ENCODE measurements at regions not wholly inside any gene's neighbourhood (a gene's known extent, or its start where the extent isn't known, plus 50 kb on each side); places are given as distances from the start of the nearest gene placed in this dataset.

- TF ChIP-seq POLR2AphosphoS5 (IDR thresholded peaks at IDR 0.05; ENCODE audit: low read depth) (no peak), ZNF114 (CRISPR knock-in tag; IDR thresholded peaks at IDR 0.05) (no peak), JUNB (IDR thresholded peaks at IDR 0.05; ENCODE audit: unreplicated experiment) (no peak), CTCF (conservative IDR thresholded peaks at IDR 0.05; ENCODE audit: low read depth in 2 of 2) (no peak), EZH2 (IDR thresholded peaks at IDR 0.05; ENCODE audit: low read depth, unreplicated experiment) (no peak), CREB1 (CRISPR knock-in tag; IDR thresholded peaks at IDR 0.05; ENCODE audit: low read depth) (no peak)
- TF ChIP-seq, protein P1, sequence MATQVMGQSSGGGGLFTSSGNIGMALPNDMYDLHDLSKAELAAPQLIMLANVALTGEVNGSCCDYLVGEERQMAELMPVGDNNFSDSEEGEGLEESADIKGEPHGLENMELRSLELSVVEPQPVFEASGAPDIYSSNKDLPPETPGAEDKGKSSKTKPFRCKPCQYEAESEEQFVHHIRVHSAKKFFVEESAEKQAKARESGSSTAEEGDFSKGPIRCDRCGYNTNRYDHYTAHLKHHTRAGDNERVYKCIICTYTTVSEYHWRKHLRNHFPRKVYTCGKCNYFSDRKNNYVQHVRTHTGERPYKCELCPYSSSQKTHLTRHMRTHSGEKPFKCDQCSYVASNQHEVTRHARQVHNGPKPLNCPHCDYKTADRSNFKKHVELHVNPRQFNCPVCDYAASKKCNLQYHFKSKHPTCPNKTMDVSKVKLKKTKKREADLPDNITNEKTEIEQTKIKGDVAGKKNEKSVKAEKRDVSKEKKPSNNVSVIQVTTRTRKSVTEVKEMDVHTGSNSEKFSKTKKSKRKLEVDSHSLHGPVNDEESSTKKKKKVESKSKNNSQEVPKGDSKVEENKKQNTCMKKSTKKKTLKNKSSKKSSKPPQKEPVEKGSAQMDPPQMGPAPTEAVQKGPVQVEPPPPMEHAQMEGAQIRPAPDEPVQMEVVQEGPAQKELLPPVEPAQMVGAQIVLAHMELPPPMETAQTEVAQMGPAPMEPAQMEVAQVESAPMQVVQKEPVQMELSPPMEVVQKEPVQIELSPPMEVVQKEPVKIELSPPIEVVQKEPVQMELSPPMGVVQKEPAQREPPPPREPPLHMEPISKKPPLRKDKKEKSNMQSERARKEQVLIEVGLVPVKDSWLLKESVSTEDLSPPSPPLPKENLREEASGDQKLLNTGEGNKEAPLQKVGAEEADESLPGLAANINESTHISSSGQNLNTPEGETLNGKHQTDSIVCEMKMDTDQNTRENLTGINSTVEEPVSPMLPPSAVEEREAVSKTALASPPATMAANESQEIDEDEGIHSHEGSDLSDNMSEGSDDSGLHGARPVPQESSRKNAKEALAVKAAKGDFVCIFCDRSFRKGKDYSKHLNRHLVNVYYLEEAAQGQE (IDR thresholded peaks at IDR 0.05; ENCODE audit: unreplicated experiment): no peak
Observed at GRCh38 chr2:79370976-79371538, 141.8 kb upstream of the CTNNA2 start.
